GM12878 (cell line): ENCODE measurements at regions not wholly inside any gene's neighbourhood (a gene's known extent, or its start where the extent isn't known, plus 50 kb on each side); places are given as distances from the start of the nearest gene placed in this dataset.

ENCODE experiments used
- ATAC-seq: fragments of 200-7000 bp; cut with Tn5 transposase; 3 replicates; pipeline ENCODE4 v1.9.1; 2020; ENCODE audit warnings: mild to moderate bottlenecking, moderate library complexity
- BruUV-seq: library from RNA; stranded (reverse); fragments of 400-500 nt; replicated peaks from 2 replicates; lab custom pipeline; 2021; lab: Mats Ljungman, UMichigan
- CTCF ChIA-PET: fragments of 300-600 bp; sonication (Branson Sonifier 250); formaldehyde crosslinking; extraction: SDS; loops from one replicate; lab custom pipeline; 2021; ENCODE audit warnings: inconsistent platforms; lab: Yijun Ruan, JAX
- POLR2A ChIA-PET: fragments of 350-600 bp; formaldehyde crosslinking; extraction: SDS; loops from one replicate; lab custom pipeline; 2021; ENCODE audit warnings: inconsistent platforms; lab: Charles Lee
- RAD21 ChIA-PET: fragments of 300-600 bp; sonication (Branson Sonifier 250); formaldehyde crosslinking; loops from one replicate; lab custom pipeline; 2023; ENCODE audit warnings: antibody characterized with exemption; ENCODE audit not compliant: unreplicated experiment; lab: Charles Lee
- SMC1A ChIA-PET: fragments of 300-600 bp; sonication (Branson Sonifier 250); formaldehyde crosslinking; loops from one replicate; lab custom pipeline; 2023; ENCODE audit not compliant: unreplicated experiment, uncharacterized antibody; lab: Charles Lee
- DNase-seq: peaks from one replicate; pipeline ENCODE4 v3.0.0-alpha.2; 2011; ENCODE audit warnings: low read depth, low spot score
- FAIRE-seq: peaks from 3 replicates; lab custom pipeline; 2011; peaks lifted over from hg19 to GRCh38; lab: Jason Lieb, UNC
- H2AFZ ChIP-seq: 2 replicates; pipeline ENCODE4 v1.6.0; 2011; ENCODE audit warnings: low read depth, low read length, control low read depth; ENCODE audit not compliant: control insufficient read depth
- H3K27ac ChIP-seq: 2 replicates; pipeline ENCODE4 v1.5.1; 2011; ENCODE audit warnings: control low read depth; ENCODE audit not compliant: control insufficient read depth, insufficient read depth
- H3K27me3 ChIP-seq, 2 experiments: replicated peaks in 1 of 2; 2 replicates each; pipeline versions ENCODE4 v1.6.0 to v1.6.1; 2011; ENCODE audit warnings: low read length in 1 of 2; ENCODE audit not compliant: control insufficient read depth in 2 of 2, insufficient read depth in 2 of 2
- H3K36me3 ChIP-seq, 2 experiments: 2 replicates each; pipeline ENCODE4 v1.5.1; 2011; ENCODE audit warnings: low read length in 1 of 2; ENCODE audit not compliant: control insufficient read depth in 2 of 2, insufficient read depth in 2 of 2
- H3K4me1 ChIP-seq: 2 replicates; pipeline ENCODE4 v1.6.1; 2011; ENCODE audit warnings: mild to moderate bottlenecking, low read length, moderate library complexity, mixed read lengths; ENCODE audit not compliant: control insufficient read depth, insufficient read depth
- H3K4me2 ChIP-seq: 2 replicates; pipeline ENCODE4 v1.6.0; 2011; ENCODE audit warnings: control low read depth; ENCODE audit not compliant: control insufficient read depth, insufficient read depth
- H3K4me3 ChIP-seq: fragments of 200-600 bp; sonication (generic); 2 replicates; pipeline ENCODE4 v1.5.1; 2016
- H3K79me2 ChIP-seq: 2 replicates; pipeline ENCODE4 v1.6.0; 2011; ENCODE audit warnings: low read length; ENCODE audit not compliant: control insufficient read depth, insufficient read depth
- H3K9ac ChIP-seq: 2 replicates; pipeline ENCODE4 v1.8.0; 2011; ENCODE audit warnings: low read length, control low read depth, mixed read lengths; ENCODE audit not compliant: control insufficient read depth, insufficient read depth
- H3K9me3 ChIP-seq: replicated peaks from 3 replicates; pipeline ENCODE4 v1.5.1; 2011; ENCODE audit warnings: mild to moderate bottlenecking, low read length; ENCODE audit not compliant: control insufficient read depth, insufficient read depth
- H4K20me1 ChIP-seq: 2 replicates; pipeline ENCODE4 v1.6.0; 2011; ENCODE audit not compliant: control insufficient read depth, insufficient read depth
- ETV6 ChIP-seq, 2 experiments: fragments of 450-650 bp in 1 of 2; IDR thresholded peaks in 1 of 2; conservative IDR thresholded peaks in 1 of 2; 2 replicates each; pipeline ENCODE4 v1.6.1; 2014; ENCODE audit warnings: antibody characterized with exemption in 1 of 2, borderline replicate concordance in 1 of 2, low read depth in 1 of 2, mild to moderate bottlenecking in 1 of 2, moderate library complexity in 1 of 2
- EZH2 ChIP-seq: IDR thresholded peaks from 2 replicates; pipeline ENCODE4 v1.6.1; 2012; ENCODE audit warnings: low read depth, mild to moderate bottlenecking, control low read depth, inconsistent platforms, low read length, borderline replicate concordance; ENCODE audit not compliant: control insufficient read depth
- NFXL1 ChIP-seq: fragments of 450-650 bp; IDR thresholded peaks from 2 replicates; pipeline ENCODE4 v1.6.1; 2017; ENCODE audit warnings: antibody characterized with exemption, mild to moderate bottlenecking, borderline replicate concordance
- PAX5 ChIP-seq: IDR thresholded peaks from 2 replicates; pipeline ENCODE4 v1.6.1; 2011; ENCODE audit warnings: low read depth, low read length, borderline replicate concordance
- SMARCA5 ChIP-seq: fragments of 450-650 bp; IDR thresholded peaks from 2 replicates; pipeline ENCODE4 v1.6.1; 2017; ENCODE audit warnings: mild to moderate bottlenecking
- YY1 ChIP-seq: IDR thresholded peaks from 2 replicates; pipeline ENCODE4 v1.6.1; 2011; ENCODE audit warnings: low read depth, mild to moderate bottlenecking, low read length
- ZNF384 ChIP-seq: IDR thresholded peaks from 2 replicates; pipeline ENCODE4 v1.6.1; 2012; ENCODE audit warnings: low read depth, mild to moderate bottlenecking, low read length, improper control_type of control experiment, borderline replicate concordance
- ZNF592 ChIP-seq: fragments of 450-650 bp; IDR thresholded peaks from 2 replicates; pipeline ENCODE4 v1.6.1; 2017; ENCODE audit warnings: mild to moderate bottlenecking, moderate library complexity
- WGBS: methylation state at CpG from one replicate; pipeline ENCODE4 v1.1.6; 2016; ENCODE audit warnings: low lambda C conversion rate; ENCODE audit not compliant: insufficient replicate concordance, insufficient coverage; ENCODE audit errors: missing lambda C conversion rate; 5-methylcytosine and 5-hydroxymethylcytosine counted together
- in situ Hi-C: fragments of 300-500 bp; cut with MboI; formaldehyde crosslinking; loops from 9 replicates; pipeline ENCODE4 v1.14.3; 2018; ENCODE audit warnings: mixed read lengths
- intact Hi-C: fragments of 100-400 bp; cut with micrococcal nuclease; formaldehyde crosslinking; loops from one replicate; pipeline ENCODE4 v1.14.2; 2022; ENCODE audit not compliant: unreplicated experiment
- TF ChIP-seq, protein P1 (sequence below): fragments of 450-650 bp; conservative IDR thresholded peaks from 2 replicates; pipeline ENCODE4 v1.6.1; 2017; ENCODE audit warnings: mild to moderate bottlenecking, moderate library complexity

GRCh38 chr1:213891989-213892902 is 95.5 kb upstream of the PROX1 start:
- intact Hi-C loops: no loop called here
- Histone ChIP-seq H3K4me3 (no peak overlapping the region), H3K4me2 (no peak overlapping the region), H3K9me3 (no peaks in the 10 kb centered on the region), H3K36me3 (no peaks in the 10 kb centered on the region), H3K27me3 (peaks cover 0 to 2% of the 10 kb centered on the region in 2 experiments; a peak in 1 of 4 replicates), H4K20me1 (no peaks in the 10 kb centered on the region), H3K9ac (no peak overlapping the region), H3K27ac (no peak overlapping the region), H2AFZ (no peak overlapping the region), H3K4me1 (no peaks in the 10 kb centered on the region), H3K79me2 (no peaks in the 10 kb centered on the region)
- RAD21 ChIA-PET: no interaction called here
- WGBS: 22% methylated on average over 6 of the region's 6 CpGs
- SMC1A ChIA-PET: no interaction called here
- CTCF ChIA-PET: no interaction called here
- in situ Hi-C loops: no loop called here
- TF ChIP-seq ETV6 (conservative IDR thresholded peaks at IDR 0.05 in 1 of 2, IDR thresholded peaks at IDR 0.05 in 1 of 2; ENCODE audit: borderline replicate concordance in 1 of 2, low read depth in 1 of 2) (no peak), ZNF384 (no peak)
- BruUV-seq: no TSS peak
- ATAC-seq (no peak), DNase-seq (no peak), FAIRE-seq (no peak)
- POLR2A ChIA-PET: no interaction called here

DNA sequence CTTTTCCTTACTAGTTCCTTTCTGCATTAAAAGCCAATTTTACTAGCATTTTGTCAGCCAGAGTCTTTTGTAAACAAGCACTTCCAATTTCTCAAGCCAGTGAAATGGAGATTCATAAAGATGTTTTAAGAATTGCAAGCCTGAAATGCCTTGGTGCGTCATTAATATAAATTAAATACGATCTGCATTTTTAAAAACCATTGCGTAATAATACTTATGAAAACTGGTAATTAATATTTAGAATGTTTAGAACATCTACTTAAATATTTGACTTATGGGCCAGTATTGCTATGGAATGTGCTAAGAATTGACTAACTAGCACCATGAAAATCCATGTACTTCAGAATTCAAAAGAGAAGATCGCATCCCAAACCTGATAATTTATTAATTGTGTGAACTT is 89.1 kb upstream of the PROX1 start:
- WGBS: 49% methylated on average over 4 of the region's 4 CpGs
- Histone ChIP-seq H3K36me3 (no peaks in the 10 kb centered on the region), H4K20me1 (no peaks in the 10 kb centered on the region), H3K9me3 (no peaks in the 10 kb centered on the region), H3K9ac (no peak overlapping the region), H3K4me1 (no peaks in the 10 kb centered on the region), H3K4me3 (no peak overlapping the region), H3K27me3 (no peaks in the 10 kb centered on the region), H2AFZ (no peak overlapping the region), H3K79me2 (no peaks in the 10 kb centered on the region), H3K4me2 (no peak overlapping the region), H3K27ac (no peak overlapping the region)
- TF ChIP-seq NFXL1 (no peak), YY1 (no peak), PAX5 (no peak), EZH2 (no peak), SMARCA5 (no peak), ZNF592 (no peak)
- TF ChIP-seq, protein P1, sequence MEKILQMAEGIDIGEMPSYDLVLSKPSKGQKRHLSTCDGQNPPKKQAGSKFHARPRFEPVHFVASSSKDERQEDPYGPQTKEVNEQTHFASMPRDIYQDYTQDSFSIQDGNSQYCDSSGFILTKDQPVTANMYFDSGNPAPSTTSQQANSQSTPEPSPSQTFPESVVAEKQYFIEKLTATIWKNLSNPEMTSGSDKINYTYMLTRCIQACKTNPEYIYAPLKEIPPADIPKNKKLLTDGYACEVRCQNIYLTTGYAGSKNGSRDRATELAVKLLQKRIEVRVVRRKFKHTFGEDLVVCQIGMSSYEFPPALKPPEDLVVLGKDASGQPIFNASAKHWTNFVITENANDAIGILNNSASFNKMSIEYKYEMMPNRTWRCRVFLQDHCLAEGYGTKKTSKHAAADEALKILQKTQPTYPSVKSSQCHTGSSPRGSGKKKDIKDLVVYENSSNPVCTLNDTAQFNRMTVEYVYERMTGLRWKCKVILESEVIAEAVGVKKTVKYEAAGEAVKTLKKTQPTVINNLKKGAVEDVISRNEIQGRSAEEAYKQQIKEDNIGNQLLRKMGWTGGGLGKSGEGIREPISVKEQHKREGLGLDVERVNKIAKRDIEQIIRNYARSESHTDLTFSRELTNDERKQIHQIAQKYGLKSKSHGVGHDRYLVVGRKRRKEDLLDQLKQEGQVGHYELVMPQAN: no peak
- BruUV-seq: no TSS peak
- ChIA-PET SMC1A (interaction anchor here (0.7 kb wide), 1 partner anchor 11 kb away, joined by 3 read pairs; no protein-coding TSS in a partner anchor), RAD21 (no interaction called here), CTCF (no interaction called here), POLR2A (no interaction called here)
- in situ Hi-C loops: no loop called here
- FAIRE-seq (no peak), ATAC-seq (no peak), DNase-seq (no peak)
- intact Hi-C loops: no loop called here
